SK-N-SH treated with all-trans-retinoic acid at 6 μM for 48 hours (cell line): ENCODE measurements at regions not wholly inside any gene's neighbourhood (a gene's known extent, or its start where the extent isn't known, plus 50 kb on each side); places are given as distances from the start of the nearest gene placed in this dataset.

Experiments used
- ARNTL ChIP-seq: fragments of 450-650 bp; formaldehyde crosslinking; IDR thresholded peaks from 2 replicates; pipeline ENCODE4 v1.5.0; 2020; ENCODE audit warnings: low read depth, mild to moderate bottlenecking, moderate library complexity, borderline replicate concordance
- BACH2 ChIP-seq: fragments of 250-450 bp; sonication (Bioruptor Pico); IDR thresholded peaks from 2 replicates; pipeline ENCODE4 v1.9.0; 2021; ENCODE audit warnings: mild to moderate bottlenecking, borderline replicate concordance
- ESRRG ChIP-seq: fragments of 250-450 bp; sonication (Bioruptor Pico); IDR thresholded peaks from 2 replicates; pipeline ENCODE4 v1.6.1; 2021; ENCODE audit warnings: mild to moderate bottlenecking
- ISL1 ChIP-seq: fragments of 250-450 bp; sonication (Bioruptor Pico); IDR thresholded peaks from 2 replicates; pipeline ENCODE4 v2.1.2; 2022; ENCODE audit warnings: mild to moderate bottlenecking, moderate library complexity
- OSR1 ChIP-seq: fragments of 250-450 bp; sonication (Bioruptor Pico); IDR thresholded peaks from 2 replicates; pipeline ENCODE4 v1.8.0; 2022; ENCODE audit warnings: moderate library complexity, mild to moderate bottlenecking, inconsistent platforms
- PATZ1 ChIP-seq: fragments of 250-450 bp; sonication (Bioruptor Pico); IDR thresholded peaks from 2 replicates; pipeline ENCODE4 v1.8.0; 2020; ENCODE audit warnings: mild to moderate bottlenecking, moderate library complexity, borderline replicate concordance
- POU6F1 ChIP-seq: fragments of 250-450 bp; sonication (Bioruptor Pico); IDR thresholded peaks from 2 replicates; pipeline ENCODE4 v1.8.0; 2021; ENCODE audit warnings: low read depth, mild to moderate bottlenecking, moderate library complexity, borderline replicate concordance
- PPARA ChIP-seq: fragments of 250-450 bp; sonication (Bioruptor Pico); IDR thresholded peaks from 2 replicates; pipeline ENCODE4 v1.5.0; 2020; ENCODE audit warnings: mild to moderate bottlenecking, borderline replicate concordance
- RARB ChIP-seq: fragments of 250-450 bp; sonication (Bioruptor Pico); IDR thresholded peaks from 2 replicates; pipeline ENCODE4 v1.8.0; 2021; ENCODE audit warnings: mild to moderate bottlenecking, moderate library complexity
- ZFP3 ChIP-seq: fragments of 250-450 bp; sonication (Bioruptor Pico); IDR thresholded peaks from 2 replicates; pipeline ENCODE4 v1.5.0; 2020; ENCODE audit warnings: mild to moderate bottlenecking, moderate library complexity
- ZFP30 ChIP-seq: fragments of 450-650 bp; formaldehyde crosslinking; IDR thresholded peaks from 2 replicates; pipeline ENCODE4 v1.5.0; 2022; ENCODE audit warnings: mild to moderate bottlenecking, moderate library complexity

- TF ChIP-seq RARB (CRISPR knock-in tag) (no peak), PATZ1 (CRISPR knock-in tag) (no peak), POU6F1 (CRISPR knock-in tag) (no peak), ISL1 (no peak), ZFP3 (CRISPR knock-in tag) (no peak), ZFP30 (no peak), ARNTL (CRISPR knock-in tag) (no peak), PPARA (CRISPR knock-in tag) (no peak), BACH2 (CRISPR knock-in tag) (no peak), OSR1 (CRISPR knock-in tag) (no peak), ESRRG (CRISPR knock-in tag) (no peak)
Observed at GRCh38 chr2:66111706-66112105, 323.2 kb upstream of the MEIS1 start.
